Common myeloid progenitor, CD34-positive (primary cell): ENCODE measurements at regions not wholly inside any gene's neighbourhood (a gene's known extent, or its start where the extent isn't known, plus 50 kb on each side); places are given as distances from the start of the nearest gene placed in this dataset.

Experiments used
- CTCF ChIA-PET: fragments of 350-600 bp; sonication (Branson Sonifier 250); formaldehyde crosslinking; loops from one replicate; lab custom pipeline; 2021; ENCODE audit warnings: antibody characterized with exemption; lab: Charles Lee
- POLR2A ChIA-PET: fragments of 350-600 bp; sonication (Branson Sonifier 250); formaldehyde crosslinking; loops from one replicate; lab custom pipeline; 2021; ENCODE audit warnings: antibody characterized with exemption; lab: Charles Lee
- DNase-seq, 3 donors: peaks; one replicate each; pipeline versions ENCODE4 v3.0.0 to v3.0.0-alpha.2; 2013
- H3K27ac ChIP-seq, 2 experiments: 1 replicate in 1 of 2; 2 replicates in 1 of 2; pipeline ENCODE4 v1.7.0; 2013; ENCODE audit warnings: inconsistent platforms in 2 of 2, low read length in 2 of 2, mild to moderate bottlenecking in 2 of 2, low read depth in 1 of 2, moderate library complexity in 1 of 2; ENCODE audit not compliant: severe bottlenecking in 2 of 2, insufficient read depth in 1 of 2, poor library complexity in 1 of 2
- H3K27me3 ChIP-seq, 5 experiments: replicated peaks in 2 of 5; 1 replicate in 3 of 5; 2 replicates in 2 of 5; pipeline versions ENCODE4 v1.6.1 to v1.7.0; 2013; ENCODE audit warnings: low read length in 4 of 5, mild to moderate bottlenecking in 2 of 5, moderate library complexity in 2 of 5, inconsistent platforms in 1 of 5; ENCODE audit not compliant: insufficient read depth in 5 of 5, control insufficient read depth in 4 of 5
- H3K36me3 ChIP-seq, 4 experiments: 1 replicate in 2 of 4; 2 replicates in 2 of 4; pipeline versions ENCODE4 v1.6.1 to v1.7.0; 2013; ENCODE audit warnings: low read length in 3 of 4, control low read depth in 1 of 4, mild to moderate bottlenecking in 1 of 4; ENCODE audit not compliant: control insufficient read depth in 4 of 4, insufficient read depth in 4 of 4
- H3K4me1 ChIP-seq, 4 experiments: 1 replicate in 3 of 4; 2 replicates in 1 of 4; pipeline versions ENCODE4 v1.6.1 to v1.7.1; 2013; ENCODE audit warnings: low read length in 3 of 4, mild to moderate bottlenecking in 3 of 4, control low read depth in 1 of 4, inconsistent platforms in 1 of 4, moderate library complexity in 1 of 4; ENCODE audit not compliant: control insufficient read depth in 4 of 4, insufficient read depth in 4 of 4; ENCODE audit errors: control extremely low read depth in 1 of 4
- H3K4me3 ChIP-seq, 7 experiments: 1 replicate in 4 of 7; 2 replicates in 3 of 7; pipeline versions ENCODE4 v1.5.1 to v1.7.0; 2013; ENCODE audit warnings: mild to moderate bottlenecking in 7 of 7, low read length in 6 of 7, moderate library complexity in 6 of 7, inconsistent platforms in 2 of 7, low read depth in 2 of 7, control low read depth in 1 of 7; ENCODE audit not compliant: insufficient read depth in 4 of 7, control insufficient read depth in 1 of 7; ENCODE audit errors: extremely low read depth in 1 of 7
- H3K9me3 ChIP-seq, 5 experiments: 1 replicate in 4 of 5; 2 replicates in 1 of 5; pipeline versions ENCODE4 v1.6.1 to v1.7.1; 2013; ENCODE audit warnings: low read length in 4 of 5, mild to moderate bottlenecking in 2 of 5, inconsistent platforms in 1 of 5, low read depth in 1 of 5, moderate library complexity in 1 of 5; ENCODE audit not compliant: control insufficient read depth in 4 of 5, insufficient read depth in 2 of 5; ENCODE audit errors: control extremely low read depth in 1 of 5
- WGBS: methylation state at CpG from one replicate; pipeline ENCODE4 v1.1.5; 2013; ENCODE audit not compliant: insufficient coverage; 5-methylcytosine and 5-hydroxymethylcytosine counted together

GRCh38 chr12:124706363-124706762, 139.0 kb upstream of the NCOR2 start:
- WGBS, result 100% methylated on average over 2 of the region's 10 CpGs
- CTCF ChIA-PET, result interaction anchor here (1.4 to 2.8 kb wide), 2 partner anchors 8 to 10 kb away, joined by 3 to 14 read pairs; no protein-coding TSS in a partner anchor
- H3K4me3 ChIP-seq, result no peak overlapping the region
- no peaks in the 10 kb centered on the region for H3K27me3 ChIP-seq
- no peak for DNase-seq
- POLR2A ChIA-PET, result no interaction called here
- H3K36me3 ChIP-seq, result no peaks in the 10 kb centered on the region
- H3K27ac ChIP-seq, result no peak overlapping the region
- H3K4me1 ChIP-seq, result peaks cover 0 to 8% (median 0%) of the 10 kb centered on the region in 4 experiments
- peaks cover 0 to 7% (median 3%) of the 10 kb centered on the region in 5 experiments for H3K9me3 ChIP-seq

GRCh38 chr12:124705545-124706138, 138.2 kb upstream of the NCOR2 start:
- Histone ChIP-seq H3K27ac (no peak overlapping the region), H3K36me3 (no peaks in the 10 kb centered on the region), H3K4me1 (peaks cover 0 to 8% (median 0%) of the 10 kb centered on the region in 4 experiments), H3K9me3 (peaks cover 0 to 7% (median 3%) of the 10 kb centered on the region in 5 experiments), H3K4me3 (no peak overlapping the region), H3K27me3 (no peaks in the 10 kb centered on the region)
- ChIA-PET CTCF (interaction anchor here (1.4 kb wide), 1 partner anchor 9 kb away, joined by 3 read pairs; no protein-coding TSS in a partner anchor), POLR2A (no interaction called here)
- DNase-seq, result no peak
- 85% methylated on average over 10 of the region's 11 CpGs for WGBS

- Histone ChIP-seq H3K9me3 (peaks cover 0 to 7% (median 3%) of the 10 kb centered on the region in 5 experiments), H3K27ac (no peak overlapping the region), H3K4me1 (peaks cover 0 to 8% (median 0%) of the 10 kb centered on the region in 4 experiments), H3K36me3 (no peaks in the 10 kb centered on the region), H3K4me3 (no peak overlapping the region), H3K27me3 (no peaks in the 10 kb centered on the region)
- POLR2A ChIA-PET, result no interaction called here
- DNase-seq, result no peak
- 100% methylated on average over 9 of the region's 13 CpGs for WGBS
- CTCF ChIA-PET, result interaction anchor here (0.7 kb wide), 1 partner anchor 13 kb away, joined by 3 read pairs; no protein-coding TSS in a partner anchor
Measured at GRCh38 chr12:124704619-124705018, 137.2 kb upstream of the NCOR2 start.

GRCh38 chr12:124703856-124704255, 136.4 kb upstream of the NCOR2 start:
- H3K36me3 ChIP-seq, result no peaks in the 10 kb centered on the region
- 98% methylated on average over 7 of the region's 8 CpGs for WGBS
- CTCF ChIA-PET, result interaction anchor here (0.7 to 1.8 kb wide), 5 partner anchors 10 to 61 kb away, joined by 3 to 6 read pairs (median 4); no protein-coding TSS in a partner anchor
- peaks cover 0 to 7% (median 3%) of the 10 kb centered on the region in 5 experiments for H3K9me3 ChIP-seq
- DNase-seq, result no peak
- H3K27ac ChIP-seq, result no peak overlapping the region
- no peaks in the 10 kb centered on the region for H3K27me3 ChIP-seq
- H3K4me3 ChIP-seq, result no peak overlapping the region
- POLR2A ChIA-PET, result no interaction called here
- peaks cover 0 to 8% (median under 1%) of the 10 kb centered on the region in 4 experiments for H3K4me1 ChIP-seq

- DNase-seq, result no peak
- CTCF ChIA-PET, result interaction anchor here (1.2 to 1.8 kb wide), 5 partner anchors 9 to 62 kb away, joined by 4 to 6 read pairs (median 5); no protein-coding TSS in a partner anchor
- POLR2A ChIA-PET, result interaction anchor here (0.7 kb wide), 1 partner anchor 9 kb away, joined by 3 read pairs; no protein-coding TSS in a partner anchor
- H3K27me3 ChIP-seq, result peaks cover 0 to 3% (median 0%) of the 10 kb centered on the region in 5 experiments
- H3K27ac ChIP-seq, result no peak overlapping the region
- H3K9me3 ChIP-seq, result peaks cover 0 to 5% (median under 1%) of the 10 kb centered on the region in 5 experiments
- H3K36me3 ChIP-seq, result no peaks in the 10 kb centered on the region
- H3K4me1 ChIP-seq, result peaks cover 0 to 12% (median 9%) of the 10 kb centered on the region in 4 experiments
- 100% methylated on average over 1 of the region's 1 CpG for WGBS
- no peak overlapping the region for H3K4me3 ChIP-seq
Measured at GRCh38 chr12:124702736-124703135, 135.3 kb upstream of the NCOR2 start.

GRCh38 chr12:124700810-124701592, 133.6 kb upstream of the NCOR2 start:
- H3K4me1 ChIP-seq, result peaks cover 0 to 22% (median 9%) of the 10 kb centered on the region in 4 experiments
- no peak overlapping the region for H3K27ac ChIP-seq
- WGBS, result 96% methylated on average over 16 of the region's 17 CpGs
- DNase-seq, result no peak
- no peak overlapping the region for H3K4me3 ChIP-seq
- ChIA-PET POLR2A (no interaction called here), CTCF (interaction anchor here (0.9 kb wide), 1 partner anchor 62 kb away, joined by 3 read pairs; no protein-coding TSS in a partner anchor)
- no peaks in the 10 kb centered on the region for H3K9me3 ChIP-seq
- H3K36me3 ChIP-seq, result no peaks in the 10 kb centered on the region
- H3K27me3 ChIP-seq, result peaks cover 0 to 3% (median 0%) of the 10 kb centered on the region in 5 experiments
